ENCODE measurements at regions not wholly inside any gene's neighbourhood (a gene's known extent, or its start where the extent isn't known, plus 50 kb on each side); places are given as distances from the start of the nearest gene placed in this dataset.

DNA sequence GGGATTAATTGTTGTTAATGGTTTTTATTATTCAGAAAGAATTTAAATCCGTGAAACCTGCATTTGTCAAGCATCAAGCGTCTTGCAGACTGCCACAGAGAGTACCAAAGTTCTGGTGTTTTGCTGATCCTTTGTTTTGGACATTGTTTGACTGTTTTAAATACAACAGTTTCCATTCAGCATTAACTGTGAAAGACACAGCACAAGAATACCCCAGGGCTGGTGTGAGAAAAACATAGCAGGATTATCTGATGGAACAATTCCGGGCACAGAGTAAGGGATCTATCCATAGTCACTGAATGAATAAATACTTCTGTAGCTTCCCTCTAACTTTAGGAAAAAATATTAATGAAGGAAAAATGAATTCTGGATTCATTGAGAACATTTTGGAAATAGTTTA, 202.3 kb downstream of the LTN1 start:
- H3K9me2 ChIP-seq (replicated peaks; ENCODE audit: control insufficient read depth, low read length): no peaks in the 10 kb centered on the region

DNA sequence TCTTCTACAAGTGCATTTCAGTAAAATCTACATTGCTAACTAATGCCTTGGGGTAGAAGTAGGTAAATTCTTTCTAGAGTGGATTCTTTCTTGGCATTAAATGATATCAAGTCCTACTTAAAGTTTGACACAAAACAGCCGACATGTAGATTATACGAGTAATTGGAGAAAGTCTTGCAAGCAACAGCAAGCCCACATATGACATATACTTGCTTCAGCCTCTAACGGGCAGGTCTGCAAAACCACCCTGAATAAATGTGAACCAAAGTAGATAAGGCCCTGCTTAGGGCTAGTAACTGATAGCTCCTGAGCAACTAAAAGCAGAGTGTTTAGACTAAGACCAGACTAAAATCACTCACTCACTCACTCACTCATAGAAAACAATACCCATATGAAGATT, 203.2 kb downstream of the LTN1 start:
- Histone ChIP-seq H3K79me2 (ENCODE audit: control insufficient read depth, low read length) (no peaks in the 10 kb centered on the region), H4K20me1 (ENCODE audit: control insufficient read depth, insufficient read depth, low read depth, low read length) (no peaks in the 10 kb centered on the region), H3K4me2 (ENCODE audit: low read length) (no peak overlapping the region), H3K4me3 (ENCODE audit: low read length) (no peak overlapping the region), H3K9me2 (replicated peaks; ENCODE audit: control insufficient read depth, low read length) (no peaks in the 10 kb centered on the region), H3K4me1 (ENCODE audit: control insufficient read depth, low read length) (no peaks in the 10 kb centered on the region), H3F3A (ENCODE audit: control insufficient read depth, insufficient read depth) (no peaks in the 10 kb centered on the region), H3K9me3 (ENCODE audit: control insufficient read depth, insufficient read depth, low read length) (no peaks in the 10 kb centered on the region), H3K27ac (ENCODE audit: low read depth, low read length) (no peak overlapping the region), H3K36me3 (ENCODE audit: control insufficient read depth, low read length) (no peaks in the 10 kb centered on the region), H3K27me3 (ENCODE audit: control insufficient read depth, low read length) (no peaks in the 10 kb centered on the region; the same call in 1 of the 2 replicates)
- no peak for TF ChIP-seq EZH2phosphoT487 (IDR thresholded peaks at IDR 0.05; ENCODE audit: borderline replicate concordance, low read length)
- TF ChIP-seq, protein P1, sequence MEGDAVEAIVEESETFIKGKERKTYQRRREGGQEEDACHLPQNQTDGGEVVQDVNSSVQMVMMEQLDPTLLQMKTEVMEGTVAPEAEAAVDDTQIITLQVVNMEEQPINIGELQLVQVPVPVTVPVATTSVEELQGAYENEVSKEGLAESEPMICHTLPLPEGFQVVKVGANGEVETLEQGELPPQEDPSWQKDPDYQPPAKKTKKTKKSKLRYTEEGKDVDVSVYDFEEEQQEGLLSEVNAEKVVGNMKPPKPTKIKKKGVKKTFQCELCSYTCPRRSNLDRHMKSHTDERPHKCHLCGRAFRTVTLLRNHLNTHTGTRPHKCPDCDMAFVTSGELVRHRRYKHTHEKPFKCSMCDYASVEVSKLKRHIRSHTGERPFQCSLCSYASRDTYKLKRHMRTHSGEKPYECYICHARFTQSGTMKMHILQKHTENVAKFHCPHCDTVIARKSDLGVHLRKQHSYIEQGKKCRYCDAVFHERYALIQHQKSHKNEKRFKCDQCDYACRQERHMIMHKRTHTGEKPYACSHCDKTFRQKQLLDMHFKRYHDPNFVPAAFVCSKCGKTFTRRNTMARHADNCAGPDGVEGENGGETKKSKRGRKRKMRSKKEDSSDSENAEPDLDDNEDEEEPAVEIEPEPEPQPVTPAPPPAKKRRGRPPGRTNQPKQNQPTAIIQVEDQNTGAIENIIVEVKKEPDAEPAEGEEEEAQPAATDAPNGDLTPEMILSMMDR (IDR thresholded peaks at IDR 0.05; ENCODE audit: low read depth, low read length, poor library complexity, severe bottlenecking): no peak

More for the DNA sequence above, 202.3 kb downstream of the LTN1 start:
- Histone ChIP-seq H3K4me2 (ENCODE audit: low read length) (no peak overlapping the region), H3K4me3 (ENCODE audit: low read length) (no peak overlapping the region), H3K27me3 (ENCODE audit: control insufficient read depth, low read length) (no peaks in the 10 kb centered on the region; the same call in 1 of the 2 replicates), H3K79me2 (ENCODE audit: control insufficient read depth, low read length) (no peaks in the 10 kb centered on the region), H3F3A (ENCODE audit: control insufficient read depth, insufficient read depth) (no peaks in the 10 kb centered on the region), H3K27ac (ENCODE audit: low read depth, low read length) (no peak overlapping the region), H3K4me1 (ENCODE audit: control insufficient read depth, low read length) (no peaks in the 10 kb centered on the region), H3K36me3 (ENCODE audit: control insufficient read depth, low read length) (no peaks in the 10 kb centered on the region), H4K20me1 (ENCODE audit: control insufficient read depth, insufficient read depth, low read depth, low read length) (no peaks in the 10 kb centered on the region), H3K9me3 (ENCODE audit: control insufficient read depth, insufficient read depth, low read length) (no peaks in the 10 kb centered on the region)
- TF ChIP-seq, protein P1 (IDR thresholded peaks at IDR 0.05; ENCODE audit: low read depth, low read length, poor library complexity, severe bottlenecking): no peak
- no peak for TF ChIP-seq EZH2phosphoT487 (IDR thresholded peaks at IDR 0.05; ENCODE audit: borderline replicate concordance, low read length)

DNA sequence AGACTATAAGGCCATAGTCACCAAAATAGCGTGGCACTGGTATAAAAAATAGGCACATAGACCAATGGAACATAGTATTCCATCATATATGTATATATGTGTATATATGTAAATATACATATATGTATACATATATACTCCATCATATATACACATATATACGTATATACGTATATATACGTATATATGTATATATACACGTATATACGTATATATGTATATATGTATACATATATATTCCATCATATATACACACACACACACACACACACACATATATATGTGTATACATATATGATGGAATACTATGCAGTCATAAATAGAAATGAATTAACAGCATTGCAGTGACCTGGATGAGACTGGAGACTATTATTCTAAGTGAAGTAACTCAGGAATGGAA, 204.6 kb downstream of the LTN1 start:
- Histone ChIP-seq H3K36me3 (ENCODE audit: control insufficient read depth, low read length) (no peaks in the 10 kb centered on the region), H3K9me3 (ENCODE audit: control insufficient read depth, insufficient read depth, low read length) (no peaks in the 10 kb centered on the region), H3K4me3 (ENCODE audit: low read length) (no peak overlapping the region), H3K4me1 (ENCODE audit: control insufficient read depth, low read length) (no peaks in the 10 kb centered on the region), H3K4me2 (ENCODE audit: low read length) (no peak overlapping the region), H3K27ac (ENCODE audit: low read depth, low read length) (no peak overlapping the region), H3F3A (ENCODE audit: control insufficient read depth, insufficient read depth) (no peaks in the 10 kb centered on the region), H4K20me1 (ENCODE audit: control insufficient read depth, insufficient read depth, low read depth, low read length) (no peaks in the 10 kb centered on the region), H3K9me2 (replicated peaks; ENCODE audit: control insufficient read depth, low read length) (no peaks in the 10 kb centered on the region), H3K27me3 (ENCODE audit: control insufficient read depth, low read length) (no peaks in the 10 kb centered on the region), H3K79me2 (ENCODE audit: control insufficient read depth, low read length) (no peaks in the 10 kb centered on the region)
- no peak for TF ChIP-seq EZH2phosphoT487 (IDR thresholded peaks at IDR 0.05; ENCODE audit: borderline replicate concordance, low read length)
- TF ChIP-seq, protein P1 (IDR thresholded peaks at IDR 0.05; ENCODE audit: low read depth, low read length, poor library complexity, severe bottlenecking): no peak
